ENCODE measurements at regions not wholly inside any gene's neighbourhood (a gene's known extent, or its start where the extent isn't known, plus 50 kb on each side); places are given as distances from the start of the nearest gene placed in this dataset.

DNA sequence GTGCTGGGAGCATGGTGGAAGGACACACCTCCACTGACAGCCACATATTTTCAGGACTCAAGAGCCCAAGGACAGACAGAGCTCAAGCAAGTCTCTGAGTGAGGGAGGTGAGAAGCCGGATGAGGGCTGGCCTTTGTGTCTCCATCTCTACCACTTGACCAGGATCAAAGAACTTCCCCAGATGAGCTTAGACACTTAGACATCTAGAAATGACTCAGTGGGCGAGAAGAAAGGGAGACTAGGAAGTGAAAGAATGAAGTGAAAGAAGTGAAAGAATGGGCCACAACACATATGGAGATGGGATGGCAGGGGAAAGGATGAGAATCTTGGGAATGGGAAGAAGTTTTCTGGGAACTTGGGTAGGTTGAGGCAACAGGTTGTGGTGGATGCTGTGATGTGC is 274.9 kb upstream of the CCL2 start:
- Histone ChIP-seq H3K27me3 (no peaks in the 10 kb centered on the region), H3K4me1 (peaks cover 0 to 11% of the 10 kb centered on the region in 2 donors), H3K36me3 (no peaks in the 10 kb centered on the region), H3K9me3 (no peaks in the 10 kb centered on the region), H3K27ac (no peak overlapping the region), H3K4me3 (no peak overlapping the region)
- no peak for DNase-seq (ENCODE audit: low spot score)
- TF ChIP-seq, protein P1, sequence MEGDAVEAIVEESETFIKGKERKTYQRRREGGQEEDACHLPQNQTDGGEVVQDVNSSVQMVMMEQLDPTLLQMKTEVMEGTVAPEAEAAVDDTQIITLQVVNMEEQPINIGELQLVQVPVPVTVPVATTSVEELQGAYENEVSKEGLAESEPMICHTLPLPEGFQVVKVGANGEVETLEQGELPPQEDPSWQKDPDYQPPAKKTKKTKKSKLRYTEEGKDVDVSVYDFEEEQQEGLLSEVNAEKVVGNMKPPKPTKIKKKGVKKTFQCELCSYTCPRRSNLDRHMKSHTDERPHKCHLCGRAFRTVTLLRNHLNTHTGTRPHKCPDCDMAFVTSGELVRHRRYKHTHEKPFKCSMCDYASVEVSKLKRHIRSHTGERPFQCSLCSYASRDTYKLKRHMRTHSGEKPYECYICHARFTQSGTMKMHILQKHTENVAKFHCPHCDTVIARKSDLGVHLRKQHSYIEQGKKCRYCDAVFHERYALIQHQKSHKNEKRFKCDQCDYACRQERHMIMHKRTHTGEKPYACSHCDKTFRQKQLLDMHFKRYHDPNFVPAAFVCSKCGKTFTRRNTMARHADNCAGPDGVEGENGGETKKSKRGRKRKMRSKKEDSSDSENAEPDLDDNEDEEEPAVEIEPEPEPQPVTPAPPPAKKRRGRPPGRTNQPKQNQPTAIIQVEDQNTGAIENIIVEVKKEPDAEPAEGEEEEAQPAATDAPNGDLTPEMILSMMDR (IDR thresholded peaks at IDR 0.05): no peak

DNA sequence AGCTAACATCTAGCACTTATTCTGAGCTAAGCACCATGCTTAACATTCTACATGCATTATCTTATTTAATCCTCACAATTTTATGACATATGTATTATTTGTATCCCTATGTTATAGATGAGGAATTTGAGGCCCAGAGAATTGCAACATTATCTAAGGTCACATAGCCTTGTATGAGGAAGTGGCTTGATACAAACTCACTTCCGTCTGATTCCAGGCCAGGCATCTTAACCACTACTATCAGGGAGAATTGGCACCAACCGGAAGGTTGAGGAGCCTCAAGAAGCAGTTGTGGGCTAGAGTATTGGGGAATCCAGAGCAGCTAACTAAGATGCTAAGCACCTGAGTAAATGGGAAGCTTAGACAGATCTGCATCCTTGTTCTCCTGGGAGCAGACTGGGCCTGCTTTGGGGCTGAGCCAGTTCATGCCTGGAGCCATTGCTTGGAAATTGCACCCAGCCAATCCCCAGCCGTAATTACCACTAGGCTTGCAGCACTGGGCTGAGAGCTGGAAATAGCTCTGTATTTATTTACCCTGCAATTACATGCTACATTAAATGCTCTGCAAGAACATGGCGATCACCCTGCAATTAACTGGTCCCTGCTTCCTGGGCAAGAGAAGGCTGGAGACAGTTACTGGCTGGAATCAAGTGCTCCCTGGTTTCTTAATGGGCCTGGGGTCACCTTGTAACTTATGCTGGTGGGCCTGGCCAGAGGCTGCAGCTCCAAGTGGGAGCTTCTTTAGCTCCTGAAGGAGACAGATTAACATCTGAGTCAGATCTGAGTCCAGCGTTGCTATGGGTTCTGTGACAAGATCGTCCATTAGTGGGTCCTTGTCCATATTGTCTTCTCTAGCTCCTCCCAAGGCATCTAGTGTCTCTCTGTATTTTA is 273.1 kb upstream of the CCL2 start:
- no peaks in the 10 kb centered on the region for H3K9me3 ChIP-seq
- H3K27me3 ChIP-seq: no peaks in the 10 kb centered on the region
- no peaks in the 10 kb centered on the region for H3K36me3 ChIP-seq
- DNase-seq (ENCODE audit: low spot score): no peak
- peaks cover 0 to 11% of the 10 kb centered on the region in 2 donors for H3K4me1 ChIP-seq
- TF ChIP-seq, protein P1 (IDR thresholded peaks at IDR 0.05): no peak
- no peak overlapping the region for H3K27ac ChIP-seq
- H3K4me3 ChIP-seq: no peak overlapping the region

DNA sequence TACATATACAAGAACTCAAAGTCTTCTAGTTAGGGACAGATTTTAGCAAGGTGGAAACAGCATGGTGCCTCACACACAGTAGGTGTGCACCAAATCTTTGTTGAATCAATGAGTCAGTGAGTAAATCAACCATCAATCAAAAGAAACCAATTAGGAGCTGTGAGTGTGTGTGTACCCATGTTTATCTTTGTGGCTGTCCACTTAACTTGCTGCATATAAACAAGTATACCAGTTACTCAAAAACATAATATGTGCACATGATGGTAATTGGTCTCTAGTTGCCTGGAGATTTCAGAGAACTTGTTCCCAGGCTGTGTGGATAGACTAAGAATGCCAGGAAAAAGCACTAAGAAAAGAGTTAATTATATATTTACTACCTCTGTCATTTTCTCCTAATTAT is 272.2 kb upstream of the CCL2 start:
- H3K27ac ChIP-seq: no peak overlapping the region
- H3K9me3 ChIP-seq: no peaks in the 10 kb centered on the region
- peaks cover 0 to 11% of the 10 kb centered on the region in 2 donors for H3K4me1 ChIP-seq
- no peak overlapping the region for H3K4me3 ChIP-seq
- no peaks in the 10 kb centered on the region for H3K27me3 ChIP-seq
- no peaks in the 10 kb centered on the region for H3K36me3 ChIP-seq
- TF ChIP-seq, protein P1 (IDR thresholded peaks at IDR 0.05): no peak
- DNase-seq (ENCODE audit: low spot score): no peak

DNA sequence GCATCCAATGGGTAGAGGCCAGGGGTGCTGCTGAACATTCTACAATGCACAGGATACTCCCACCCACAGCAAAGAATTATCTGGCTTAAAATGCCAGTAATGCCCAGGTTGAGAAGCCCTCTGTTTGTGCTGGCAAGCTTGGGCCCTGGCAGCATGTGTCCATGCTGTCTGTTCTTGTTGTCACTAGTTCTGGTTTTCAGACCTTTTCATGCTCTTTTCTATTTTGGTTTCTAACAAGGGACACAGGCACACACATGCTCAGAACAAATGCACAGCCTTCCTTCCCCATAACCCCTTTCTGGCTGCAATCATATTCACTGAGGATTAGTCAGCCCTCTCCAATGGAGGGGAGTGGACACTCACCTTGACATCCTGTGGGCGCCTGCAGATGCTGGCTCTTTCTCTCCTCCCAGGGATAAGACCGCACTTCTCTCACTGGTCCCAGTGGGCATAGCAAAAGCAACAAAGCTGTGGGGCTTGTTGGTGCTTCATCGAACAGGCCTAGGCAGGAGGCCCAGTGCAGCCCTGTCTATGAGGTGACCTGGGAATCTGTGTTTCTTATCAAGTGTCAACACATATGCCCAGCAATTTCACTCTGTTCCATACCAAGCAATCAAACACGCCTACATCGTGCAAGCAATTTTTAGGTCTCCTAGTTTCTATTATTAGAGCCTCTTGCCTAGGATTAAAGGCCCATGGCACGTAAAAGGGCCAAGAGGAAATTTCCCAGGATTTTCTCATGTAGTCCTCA is 271.1 kb upstream of the CCL2 start:
- TF ChIP-seq, protein P1 (IDR thresholded peaks at IDR 0.05): no peak
- Histone ChIP-seq H3K4me1 (peaks cover 0 to 11% of the 10 kb centered on the region in 2 donors), H3K36me3 (no peaks in the 10 kb centered on the region), H3K4me3 (no peak overlapping the region), H3K9me3 (no peaks in the 10 kb centered on the region), H3K27ac (no peak overlapping the region), H3K27me3 (no peaks in the 10 kb centered on the region)
- DNase-seq (ENCODE audit: low spot score): peak; percentile 47

GRCh38 chr17:33986088-33986487 is 269.0 kb upstream of the CCL2 start:
- H3K9me3 ChIP-seq: no peaks in the 10 kb centered on the region
- TF ChIP-seq, protein P1 (IDR thresholded peaks at IDR 0.05): no peak
- no peaks in the 10 kb centered on the region for H3K27me3 ChIP-seq
- H3K36me3 ChIP-seq: no peaks in the 10 kb centered on the region
- H3K27ac ChIP-seq: no peak overlapping the region
- DNase-seq (ENCODE audit: low spot score): no peak
- peaks cover 0 to 11% of the 10 kb centered on the region in 2 donors for H3K4me1 ChIP-seq
- H3K4me3 ChIP-seq: no peak overlapping the region
